ENCODE measurements at regions not wholly inside any gene's neighbourhood (a gene's known extent, or its start where the extent isn't known, plus 50 kb on each side); places are given as distances from the start of the nearest gene placed in this dataset.

GRCh38 chr7:93756890-93757289 lies 133.7 kb downstream of the TFPI2 start:
- DNase-seq: no peak
- Histone ChIP-seq H3K27me3 (ENCODE audit: control insufficient read depth, insufficient read depth, low read length) (no peaks in the 10 kb centered on the region), H3K4me1 (ENCODE audit: control insufficient read depth in 2 of 3, insufficient read depth in 2 of 3, low read depth in 1 of 3, low read length in 3 of 3) (no peaks in the 10 kb centered on the region), H3K9ac (ENCODE audit: low read length in 3 of 3) (no peak overlapping the region), H3K9me3 (ENCODE audit: control insufficient read depth in 2 of 3, insufficient read depth in 1 of 3, low read length in 3 of 3) (no peaks in the 10 kb centered on the region), H3K36me3 (ENCODE audit: control insufficient read depth in 2 of 3, insufficient read depth in 3 of 3, low read length in 3 of 3) (no peaks in the 10 kb centered on the region), H3K27ac (ENCODE audit: low read depth in 2 of 2, low read length in 2 of 2) (no peak overlapping the region), H3K4me3 (ENCODE audit: low read length in 3 of 3) (no peak overlapping the region)
- intact Hi-C loops (cut with DNase I): no loop called here
- no peak for FAIRE-seq
- TF ChIP-seq CTCF (IDR thresholded peaks at IDR 0.05; ENCODE audit: borderline replicate concordance, extremely low read depth, insufficient read depth): no peak

GRCh38 chr7:93751421-93751820 lies 139.1 kb downstream of the TFPI2 start:
- no peak for FAIRE-seq
- H3K36me3 ChIP-seq (ENCODE audit: control insufficient read depth in 2 of 3, insufficient read depth in 3 of 3, low read length in 3 of 3): no peaks in the 10 kb centered on the region
- TF ChIP-seq CTCF (IDR thresholded peaks at IDR 0.05; ENCODE audit: borderline replicate concordance, extremely low read depth, insufficient read depth): no peak
- DNase-seq: no peak
- intact Hi-C loops (cut with DNase I): no loop called here
- no peak overlapping the region for H3K4me3 ChIP-seq (ENCODE audit: low read length in 3 of 3)
- H3K27me3 ChIP-seq (ENCODE audit: control insufficient read depth, insufficient read depth, low read length): no peaks in the 10 kb centered on the region
- peaks cover 0 to 3% (median 0%) of the 10 kb centered on the region in 3 donors for H3K9me3 ChIP-seq (ENCODE audit: control insufficient read depth in 2 of 3, insufficient read depth in 1 of 3, low read length in 3 of 3)
- H3K4me1 ChIP-seq (ENCODE audit: control insufficient read depth in 2 of 3, insufficient read depth in 2 of 3, low read depth in 1 of 3, low read length in 3 of 3): no peaks in the 10 kb centered on the region
- no peak overlapping the region for H3K27ac ChIP-seq (ENCODE audit: low read depth in 2 of 2, low read length in 2 of 2)
- H3K9ac ChIP-seq (ENCODE audit: low read length in 3 of 3): no peak overlapping the region

GRCh38 chr7:93750986-93751385 lies 139.6 kb downstream of the TFPI2 start:
- FAIRE-seq (no peak), DNase-seq (no peak)
- Histone ChIP-seq H3K27me3 (ENCODE audit: control insufficient read depth, insufficient read depth, low read length) (no peaks in the 10 kb centered on the region), H3K9me3 (ENCODE audit: control insufficient read depth in 2 of 3, insufficient read depth in 1 of 3, low read length in 3 of 3) (peaks cover 0 to 3% (median 0%) of the 10 kb centered on the region in 3 donors), H3K27ac (ENCODE audit: low read depth in 2 of 2, low read length in 2 of 2) (no peak overlapping the region), H3K9ac (ENCODE audit: low read length in 3 of 3) (no peak overlapping the region), H3K4me1 (ENCODE audit: control insufficient read depth in 2 of 3, insufficient read depth in 2 of 3, low read depth in 1 of 3, low read length in 3 of 3) (no peaks in the 10 kb centered on the region), H3K4me3 (ENCODE audit: low read length in 3 of 3) (no peak overlapping the region), H3K36me3 (ENCODE audit: control insufficient read depth in 2 of 3, insufficient read depth in 3 of 3, low read length in 3 of 3) (no peaks in the 10 kb centered on the region)
- intact Hi-C loops (cut with DNase I): no loop called here
- TF ChIP-seq CTCF (IDR thresholded peaks at IDR 0.05; ENCODE audit: borderline replicate concordance, extremely low read depth, insufficient read depth): no peak

- H3K9ac ChIP-seq (ENCODE audit: low read length in 3 of 3): no peak overlapping the region
- peaks cover 0 to 3% (median 0%) of the 10 kb centered on the region in 3 donors for H3K9me3 ChIP-seq (ENCODE audit: control insufficient read depth in 2 of 3, insufficient read depth in 1 of 3, low read length in 3 of 3)
- H3K36me3 ChIP-seq (ENCODE audit: control insufficient read depth in 2 of 3, insufficient read depth in 3 of 3, low read length in 3 of 3): no peaks in the 10 kb centered on the region
- H3K4me1 ChIP-seq (ENCODE audit: control insufficient read depth in 2 of 3, insufficient read depth in 2 of 3, low read depth in 1 of 3, low read length in 3 of 3): no peaks in the 10 kb centered on the region
- H3K27ac ChIP-seq (ENCODE audit: low read depth in 2 of 2, low read length in 2 of 2): no peak overlapping the region
- H3K27me3 ChIP-seq (ENCODE audit: control insufficient read depth, insufficient read depth, low read length): no peaks in the 10 kb centered on the region
- TF ChIP-seq CTCF (IDR thresholded peaks at IDR 0.05; ENCODE audit: borderline replicate concordance, extremely low read depth, insufficient read depth): no peak
- intact Hi-C loops (cut with DNase I): no loop called here
- no peak overlapping the region for H3K4me3 ChIP-seq (ENCODE audit: low read length in 3 of 3)
- DNase-seq (no peak), FAIRE-seq (no peak)
These were observed 143.5 kb downstream of the TFPI2 start for GRCh38 chr7:93747019-93747418.

Data from kidney (tissue), 13 donors.